Right atrium auricular region (tissue), 2 donors: ENCODE measurements at regions not wholly inside any gene's neighbourhood (a gene's known extent, or its start where the extent isn't known, plus 50 kb on each side); places are given as distances from the start of the nearest gene placed in this dataset.

ENCODE experiments used
- DNase-seq: peaks from one replicate; pipeline ENCODE4 v3.0.0-alpha.2; 2019; ENCODE audit warnings: low spot score
- H3K27ac ChIP-seq, 2 donors: fragments of 200-600 bp; sonication (generic); 1 replicate in 1 of 2; 2 replicates in 1 of 2; pipeline ENCODE4 v1.5.1; 2016 to 2019
- H3K27me3 ChIP-seq, 2 donors: fragments of 200-600 bp; sonication (generic); one replicate each; pipeline versions ENCODE4 v1.5.1 to v1.6.0; 2017 to 2019
- H3K36me3 ChIP-seq: fragments of 200-600 bp; sonication (generic); one replicate; pipeline ENCODE4 v1.5.1; 2016
- H3K4me1 ChIP-seq, 2 donors: fragments of 200-600 bp; sonication (generic); one replicate each; pipeline versions ENCODE4 v1.5.1 to v1.6.0; 2017 to 2019
- H3K4me3 ChIP-seq, 2 donors: fragments of 200-600 bp; sonication (generic); 1 replicate in 1 of 2; 2 replicates in 1 of 2; pipeline ENCODE4 v1.5.1; 2017 to 2019; ENCODE audit warnings: mild to moderate bottlenecking in 1 of 2, moderate library complexity in 1 of 2
- H3K9me3 ChIP-seq, 2 donors: fragments of 200-600 bp; sonication (generic); one replicate each; pipeline ENCODE4 v1.5.1; 2019
- CTCF ChIP-seq, 2 donors: fragments of 200-600 bp; sonication (generic); IDR thresholded peaks; one replicate each; pipeline ENCODE4 v1.5.1; 2019; ENCODE audit warnings: antibody characterized with exemption in 2 of 2

- H3K9me3 ChIP-seq = no peaks in the 10 kb centered on the region
- no peaks in the 10 kb centered on the region for H3K27me3 ChIP-seq
- H3K4me3 ChIP-seq = no peak overlapping the region
- H3K27ac ChIP-seq = no peak overlapping the region
- no peak for DNase-seq
- no peaks in the 10 kb centered on the region for H3K4me1 ChIP-seq
- no peaks in the 10 kb centered on the region for H3K36me3 ChIP-seq
- no peak for TF ChIP-seq CTCF (IDR thresholded peaks at IDR 0.05)
Measured at GRCh38 chr2:48219555-48220436, 94.7 kb upstream of the FOXN2 start.

- TF ChIP-seq CTCF (IDR thresholded peaks at IDR 0.05) = no peak
- H3K27ac ChIP-seq = no peak overlapping the region
- H3K36me3 ChIP-seq = no peaks in the 10 kb centered on the region
- no peak overlapping the region for H3K4me3 ChIP-seq
- no peak for DNase-seq
- no peaks in the 10 kb centered on the region for H3K27me3 ChIP-seq
- no peaks in the 10 kb centered on the region for H3K4me1 ChIP-seq
- H3K9me3 ChIP-seq = no peaks in the 10 kb centered on the region
Measured at GRCh38 chr2:48220501-48220900, 94.0 kb upstream of the FOXN2 start.

- no peak for TF ChIP-seq CTCF (IDR thresholded peaks at IDR 0.05)
- no peak for DNase-seq
- H3K4me1 ChIP-seq = no peaks in the 10 kb centered on the region
Measured at GRCh38 chr2:48221846-48222516, 92.5 kb upstream of the FOXN2 start.

GRCh38 chr2:48227617-48228344 is 86.7 kb upstream of the FOXN2 start:
- DNase-seq = no peak
- no peaks in the 10 kb centered on the region for H3K36me3 ChIP-seq
- H3K4me3 ChIP-seq = no peak overlapping the region
- no peaks in the 10 kb centered on the region for H3K4me1 ChIP-seq
- no peaks in the 10 kb centered on the region for H3K9me3 ChIP-seq
- no peak for TF ChIP-seq CTCF (IDR thresholded peaks at IDR 0.05)
- no peaks in the 10 kb centered on the region for H3K27me3 ChIP-seq
- no peak overlapping the region for H3K27ac ChIP-seq

More at GRCh38 chr2:48221846-48222516, 92.5 kb upstream of the FOXN2 start:
- no peaks in the 10 kb centered on the region for H3K9me3 ChIP-seq
- H3K36me3 ChIP-seq = no peaks in the 10 kb centered on the region
- H3K4me3 ChIP-seq = no peak overlapping the region
- no peaks in the 10 kb centered on the region for H3K27me3 ChIP-seq
- no peak overlapping the region for H3K27ac ChIP-seq

- no peaks in the 10 kb centered on the region for H3K36me3 ChIP-seq
- H3K27me3 ChIP-seq = no peaks in the 10 kb centered on the region
- H3K4me3 ChIP-seq = no peak overlapping the region
- TF ChIP-seq CTCF (IDR thresholded peaks at IDR 0.05) = no peak
- no peak overlapping the region for H3K27ac ChIP-seq
- H3K4me1 ChIP-seq = no peaks in the 10 kb centered on the region
- H3K9me3 ChIP-seq = no peaks in the 10 kb centered on the region
- no peak for DNase-seq
Measured at GRCh38 chr2:48228345-48228684, 86.2 kb upstream of the FOXN2 start.
